ENCODE measurements at regions not wholly inside any gene's neighbourhood (a gene's known extent, or its start where the extent isn't known, plus 50 kb on each side); places are given as distances from the start of the nearest gene placed in this dataset.

- TF ChIP-seq CTCF (IDR thresholded peaks at IDR 0.05) (no peak), POLR2A (IDR thresholded peaks at IDR 0.05) (no peak)
These were observed 168.3 kb upstream of the POU3F3 start for GRCh38 chr2:104685591-104685990.
